A549 (cell line): ENCODE measurements at regions not wholly inside any gene's neighbourhood (a gene's known extent, or its start where the extent isn't known, plus 50 kb on each side); places are given as distances from the start of the nearest gene placed in this dataset.

Source experiments
- ATAC-seq, 2 experiments: fragments of 200-7000 bp in 1 of 2; fragments of >200 bp in 1 of 2; cut with Nextera tagmentation in 1 of 2; cut with Tn5 transposase in 1 of 2; 3 replicates each; pipeline versions ENCODE4 v1.8.0 to v1.9.1; 2018 to 2020; ENCODE audit warnings: mild to moderate bottlenecking in 1 of 2, moderate library complexity in 1 of 2
- CTCF ChIA-PET: fragments of 300-600 bp; sonication (Branson Sonifier 250); formaldehyde crosslinking; extraction: SDS; loops from one replicate; lab custom pipeline; 2021; ENCODE audit warnings: antibody characterized with exemption, inconsistent platforms; lab: Yijun Ruan, JAX
- POLR2A ChIA-PET: fragments of 350-600 bp; formaldehyde crosslinking; extraction: SDS; loops from one replicate; lab custom pipeline; 2021; ENCODE audit warnings: antibody characterized with exemption, inconsistent platforms; lab: Yijun Ruan, JAX
- DNase-seq, 2 experiments: peaks; one replicate each; pipeline versions ENCODE4 v3.0.0 to v3.0.0-alpha.2; 2011 to 2016; ENCODE audit warnings: low read depth in 1 of 2, low spot score in 1 of 2
- FAIRE-seq: peaks from 2 replicates; lab custom pipeline; 2011; peaks lifted over from hg19 to GRCh38; lab: Jason Lieb, UNC
- H3K27ac ChIP-seq, 2 experiments: fragments of >200 bp; sonication (Bioruptor Twin); formaldehyde crosslinking; 3 replicates each; pipeline ENCODE4 v1.5.1; 2016 to 2017
- H3K4me1 ChIP-seq: fragments of >200 bp; sonication (Bioruptor Twin); formaldehyde crosslinking; 3 replicates; pipeline ENCODE4 v1.6.1; 2016
- H3K4me2 ChIP-seq: fragments of >200 bp; sonication (Bioruptor Twin); formaldehyde crosslinking; 3 replicates; pipeline ENCODE4 v1.6.1; 2016
- H3K4me3 ChIP-seq: fragments of >200 bp; sonication (Bioruptor Twin); formaldehyde crosslinking; 3 replicates; pipeline ENCODE4 v1.5.1; 2016
- H3K9me3 ChIP-seq: fragments of >200 bp; sonication (Bioruptor Twin); formaldehyde crosslinking; 3 replicates; pipeline ENCODE4 v1.6.1; 2016
- ATOH8 ChIP-seq: fragments of 250-450 bp; sonication (Bioruptor Pico); IDR thresholded peaks from 2 replicates; pipeline ENCODE4 v1.5.0; 2020; ENCODE audit warnings: low read depth, mild to moderate bottlenecking, moderate library complexity
- BCL3 ChIP-seq: fragments of >200 bp; sonication (Bioruptor Twin); formaldehyde crosslinking; IDR thresholded peaks from 3 replicates; pipeline ENCODE4 v1.6.1; 2016
- CTCF ChIP-seq: fragments of >200 bp; sonication (Bioruptor Twin); formaldehyde crosslinking; IDR thresholded peaks from 3 replicates; pipeline ENCODE4 v1.5.1; 2016
- EP300 ChIP-seq, 2 experiments: fragments of >200 bp; sonication (Bioruptor Twin); formaldehyde crosslinking; IDR thresholded peaks; 2 replicates in 1 of 2; 3 replicates in 1 of 2; pipeline ENCODE4 v1.6.1; 2016 to 2017
- FOSL2 ChIP-seq, 2 experiments: fragments of 450-650 bp in 1 of 2; fragments of >200 bp in 1 of 2; sonication (Bioruptor Twin) in 1 of 2; formaldehyde crosslinking; IDR thresholded peaks; 2 replicates each; pipeline versions ENCODE4 v1.5.0 to v1.6.1; 2016 to 2020; ENCODE audit warnings: mild to moderate bottlenecking in 1 of 2, moderate library complexity in 1 of 2
- HES2 ChIP-seq: fragments of >200 bp; sonication (Bioruptor Twin); formaldehyde crosslinking; IDR thresholded peaks from 2 replicates; pipeline ENCODE4 v1.6.1; 2016
- HMGXB4 ChIP-seq: fragments of 250-450 bp; sonication (Bioruptor Pico); IDR thresholded peaks from 2 replicates; pipeline ENCODE4 v1.5.0; 2021; ENCODE audit warnings: mild to moderate bottlenecking, moderate library complexity, borderline replicate concordance
- JUN ChIP-seq, 2 experiments: fragments of >200 bp; sonication (Bioruptor Twin); formaldehyde crosslinking; IDR thresholded peaks; 2 replicates in 1 of 2; 3 replicates in 1 of 2; pipeline ENCODE4 v1.6.1; 2016 to 2017
- NFE2L2 ChIP-seq: fragments of 150-350 bp; conservative IDR thresholded peaks from 2 replicates; pipeline ENCODE4 v1.6.1; 2014; ENCODE audit warnings: low read length
- POLR2AphosphoS2 ChIP-seq: conservative IDR thresholded peaks from 2 replicates; pipeline ENCODE4 v1.6.1; 2012; ENCODE audit warnings: low read length, improper control_type of control experiment, inconsistent platforms
- RARB ChIP-seq: fragments of 250-450 bp; sonication (Bioruptor Pico); IDR thresholded peaks from 2 replicates; pipeline ENCODE4 v1.8.0; 2021; ENCODE audit warnings: mild to moderate bottlenecking, moderate library complexity
- RFX5 ChIP-seq: fragments of 450-650 bp; IDR thresholded peaks from 2 replicates; pipeline ENCODE4 v1.7.1; 2014; ENCODE audit warnings: antibody characterized with exemption, mild to moderate bottlenecking, moderate library complexity
- SMC3 ChIP-seq: fragments of >200 bp; sonication (Bioruptor Twin); formaldehyde crosslinking; IDR thresholded peaks from 3 replicates; pipeline ENCODE4 v1.6.1; 2018; ENCODE audit warnings: inconsistent platforms
- TFCP2L1 ChIP-seq: fragments of 250-450 bp; sonication (Bioruptor Pico); IDR thresholded peaks from 2 replicates; pipeline ENCODE4 v1.5.0; 2021; ENCODE audit warnings: mild to moderate bottlenecking
- TP53 ChIP-seq: fragments of 250-450 bp; sonication (Bioruptor Pico); IDR thresholded peaks from 2 replicates; pipeline ENCODE4 v1.5.0; 2021; ENCODE audit warnings: mild to moderate bottlenecking, moderate library complexity
- ZSCAN20 ChIP-seq: fragments of 250-450 bp; sonication (Bioruptor Pico); IDR thresholded peaks from 2 replicates; pipeline ENCODE4 v1.8.0; 2022; ENCODE audit warnings: mild to moderate bottlenecking, moderate library complexity
- WGBS: methylation state at CpG from one replicate; pipeline ENCODE4 v1.1.6; 2017; ENCODE audit errors: missing lambda C conversion rate; 5-methylcytosine and 5-hydroxymethylcytosine counted together

- Histone ChIP-seq H3K4me2 (no peak overlapping the region), H3K4me3 (no peak overlapping the region), H3K4me1 (no peaks in the 10 kb centered on the region), H3K27ac (no peak overlapping the region), H3K9me3 (no peaks in the 10 kb centered on the region)
- TF ChIP-seq TFCP2L1 = no peak
- no peak for TF ChIP-seq HES2
- TF ChIP-seq ATOH8 (CRISPR knock-in tag) = no peak
- no peak for TF ChIP-seq POLR2AphosphoS2
- TF ChIP-seq NFE2L2 = no peak
- no peak for TF ChIP-seq BCL3
- no peak for TF ChIP-seq RFX5
- TF ChIP-seq ZSCAN20 (CRISPR knock-in tag) = no peak
- no peak for TF ChIP-seq CTCF
- no peak for TF ChIP-seq JUN (IDR thresholded peaks at IDR 0.05)
- DNase-seq (no peak), FAIRE-seq (no peak), ATAC-seq (no peak)
- POLR2A ChIA-PET = no interaction called here
- CTCF ChIA-PET = no interaction called here
- 80% methylated on average over 3 of the region's 3 CpGs for WGBS
These were observed 145.1 kb downstream of the LCA5 start for GRCh38 chr6:79392094-79392493.

- Histone ChIP-seq H3K4me3 (no peak overlapping the region), H3K4me1 (no peaks in the 10 kb centered on the region), H3K4me2 (no peak overlapping the region), H3K9me3 (no peaks in the 10 kb centered on the region), H3K27ac (no peak overlapping the region)
- ChIA-PET CTCF (no interaction called here), POLR2A (no interaction called here)
- no peak for DNase-seq
- 6% methylated on average over 1 of the region's 1 CpG for WGBS
- no peak for TF ChIP-seq HMGXB4 (CRISPR knock-in tag)
- no peak for TF ChIP-seq TP53 (CRISPR knock-in tag)
- no peak for TF ChIP-seq SMC3
- TF ChIP-seq HES2 = no peak
- no peak for TF ChIP-seq FOSL2 (IDR thresholded peaks at IDR 0.05)
- TF ChIP-seq FOSL2 (CRISPR knock-in tag; IDR thresholded peaks at IDR 0.05) = no peak
- no peak for TF ChIP-seq ATOH8 (CRISPR knock-in tag)
- no peak for TF ChIP-seq RARB (CRISPR knock-in tag)
- no peak for TF ChIP-seq EP300 (IDR thresholded peaks at IDR 0.05)
- no peak for FAIRE-seq
- no peak for ATAC-seq
These were observed 145.8 kb downstream of the LCA5 start for GRCh38 chr6:79391480-79391879.
